RCC 7860 (cell line): ENCODE measurements at regions not wholly inside any gene's neighbourhood (a gene's known extent, or its start where the extent isn't known, plus 50 kb on each side); places are given as distances from the start of the nearest gene placed in this dataset.
A peak's percentile ranks its signal among the peaks of the same experiment; 100 is the strongest.
"Not testable (repeated sequence)": the region's sequence is repeated elsewhere in the genome, so short reads cannot be mapped to it uniquely, and the experiment has no call there.

Experiments used
- DNase-seq: peaks from one replicate; pipeline ENCODE4 v3.0.0-alpha.2; 2015; ENCODE audit warnings: low spot score
- FAIRE-seq: peaks from 2 replicates; lab custom pipeline; 2012; peaks lifted over from hg19 to GRCh38; lab: Jason Lieb, UNC

- FAIRE-seq (no peak), DNase-seq (no peak)
Measured at GRCh38 chrX:80929251-80929650, 119.6 kb upstream of the BRWD3 start.

GRCh38 chrX:80917919-80918318, 108.2 kb upstream of the BRWD3 start:
- FAIRE-seq, result no peak
- no peak for DNase-seq

DNA sequence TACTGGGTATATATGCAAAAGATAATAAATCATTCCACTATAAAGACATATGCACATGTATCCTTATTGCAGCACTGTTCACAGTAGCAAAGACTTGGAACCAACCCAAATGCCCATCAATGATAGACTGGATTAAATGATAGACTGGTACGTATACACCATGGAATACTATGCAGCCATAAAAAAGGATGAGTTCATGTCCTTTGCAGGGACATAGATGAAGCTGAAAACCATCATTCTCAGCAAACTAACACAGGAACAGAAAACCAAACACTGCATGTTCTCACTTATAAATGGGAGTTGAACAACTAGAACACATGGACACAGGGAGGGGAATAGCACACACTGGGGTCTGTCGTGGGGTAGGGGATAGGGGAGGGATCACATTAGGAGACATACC, 102.7 kb upstream of the BRWD3 start:
- DNase-seq, FAIRE-seq: not testable (repeated sequence)

- DNase-seq (no peak), FAIRE-seq (no peak)
Measured at GRCh38 chrX:80879916-80880315, 70.2 kb upstream of the BRWD3 start.

DNA sequence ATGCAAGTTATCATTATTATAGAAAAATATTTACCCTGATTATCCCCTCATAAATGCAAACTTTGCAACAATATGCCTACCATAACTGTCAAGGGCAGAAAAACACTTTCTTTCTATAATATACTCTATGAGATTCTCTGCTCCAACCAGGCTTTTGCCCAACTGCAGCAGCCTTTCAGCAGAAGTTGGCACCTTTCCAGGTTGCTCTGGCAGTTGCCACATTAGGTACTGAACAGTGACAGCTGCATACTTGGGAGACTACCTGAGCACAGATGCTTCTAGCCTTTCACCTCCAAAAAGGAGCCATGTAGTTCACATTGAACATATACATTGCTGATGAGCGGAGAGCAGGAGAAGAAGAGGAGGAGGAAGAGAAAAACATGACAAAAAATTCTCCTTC, 69.5 kb upstream of the BRWD3 start:
- FAIRE-seq (no peak), DNase-seq (no peak)

DNA sequence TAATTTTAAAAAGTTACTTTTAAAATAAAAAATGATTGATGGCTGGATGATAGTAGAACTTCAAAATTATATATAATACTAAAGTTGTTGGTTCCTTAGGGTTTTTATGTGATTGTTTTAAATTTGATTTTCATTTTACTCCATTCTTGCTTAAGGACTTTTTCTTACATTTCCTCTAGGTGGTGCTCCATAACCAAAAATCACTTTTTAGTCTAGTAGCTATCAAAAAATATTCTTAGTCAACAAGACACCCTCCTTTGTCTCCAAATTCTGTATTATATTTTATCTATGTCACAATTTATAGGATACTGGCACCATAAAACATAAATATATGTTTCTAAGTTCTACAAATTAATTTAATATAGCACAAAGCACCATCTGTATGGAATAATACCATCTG, 67.2 kb upstream of the BRWD3 start:
- peak; percentile 74 for FAIRE-seq
- DNase-seq, result peak; percentile 5
